IMR-90 (cell line): ENCODE measurements at regions not wholly inside any gene's neighbourhood (a gene's known extent, or its start where the extent isn't known, plus 50 kb on each side); places are given as distances from the start of the nearest gene placed in this dataset.

Source experiments
- ATAC-seq: fragments of 200-7000 bp; cut with Tn5 transposase; 2 replicates; pipeline ENCODE4 v1.9.1; 2020; ENCODE audit warnings: low read depth, mild to moderate bottlenecking, moderate library complexity
- BruUV-seq: library from RNA; stranded (reverse); fragments of 400-500 nt; replicated peaks from 2 replicates; lab custom pipeline; 2021; lab: Mats Ljungman, UMichigan
- CTCF ChIA-PET: fragments of 300-600 bp; formaldehyde crosslinking; extraction: SDS; loops from one replicate; lab custom pipeline; 2021; ENCODE audit warnings: antibody characterized with exemption; lab: Yijun Ruan, JAX
- POLR2A ChIA-PET: fragments of 300-600 bp; sonication (Branson Sonifier 250); formaldehyde crosslinking; loops from one replicate; lab custom pipeline; 2022; ENCODE audit warnings: antibody characterized with exemption; ENCODE audit not compliant: unreplicated experiment; lab: Charles Lee
- DNase-seq: peaks from one replicate; pipeline ENCODE4 v3.0.0; 2013
- H2AFZ ChIP-seq: replicated peaks from 2 replicates; pipeline ENCODE3; 2013; ENCODE audit warnings: low read length, mild to moderate bottlenecking; ENCODE audit not compliant: poor library complexity
- H2AK5ac ChIP-seq: 2 replicates; pipeline ENCODE4 v1.6.1; 2013; ENCODE audit warnings: low read depth, low read length, inconsistent platforms
- H2AK9ac ChIP-seq: replicated peaks from 2 replicates; pipeline ENCODE3; 2013; ENCODE audit warnings: mild to moderate bottlenecking, low read depth, low read length, moderate library complexity; ENCODE audit not compliant: poor library complexity
- H2BK120ac ChIP-seq: 2 replicates; pipeline ENCODE4 v1.6.1; 2013; ENCODE audit warnings: low read depth, low read length, inconsistent platforms
- H2BK15ac ChIP-seq: 3 replicates; pipeline ENCODE4 v1.6.1; 2013; ENCODE audit warnings: low read depth, low read length, inconsistent platforms
- H2BK20ac ChIP-seq: 2 replicates; pipeline ENCODE4 v1.6.1; 2013; ENCODE audit warnings: low read depth, mild to moderate bottlenecking, inconsistent platforms, low read length, moderate library complexity
- H2BK5ac ChIP-seq: 2 replicates; pipeline ENCODE4 v1.6.1; 2013; ENCODE audit warnings: mild to moderate bottlenecking, low read depth, low read length, inconsistent platforms; ENCODE audit not compliant: poor library complexity, severe bottlenecking
- H3K14ac ChIP-seq: replicated peaks from 2 replicates; pipeline ENCODE4 v1.6.1; 2013; ENCODE audit warnings: low read depth, low read length, inconsistent platforms
- H3K18ac ChIP-seq: 2 replicates; pipeline ENCODE4 v1.6.1; 2013; ENCODE audit warnings: low read depth, low read length, control low read depth
- H3K23ac ChIP-seq: 2 replicates; pipeline ENCODE4 v1.6.1; 2013; ENCODE audit warnings: low read depth, low read length, inconsistent platforms
- H3K27ac ChIP-seq: 2 replicates; pipeline ENCODE4 v1.5.1; 2013; ENCODE audit warnings: mild to moderate bottlenecking, control low read depth, low read length; ENCODE audit not compliant: insufficient read depth
- H3K27me3 ChIP-seq: 2 replicates; pipeline ENCODE4 v1.6.1; 2013; ENCODE audit warnings: low read length; ENCODE audit not compliant: control insufficient read depth, insufficient read depth
- H3K36me3 ChIP-seq: 2 replicates; pipeline ENCODE4 v1.6.1; 2013; ENCODE audit warnings: low read length, mixed read lengths; ENCODE audit not compliant: control insufficient read depth, insufficient read depth
- H3K4ac ChIP-seq: 2 replicates; pipeline ENCODE4 v1.6.1; 2013; ENCODE audit warnings: low read depth, low read length, inconsistent platforms
- H3K4me1 ChIP-seq: 2 replicates; pipeline ENCODE4 v1.6.1; 2013; ENCODE audit warnings: low read length, mixed read lengths; ENCODE audit not compliant: control insufficient read depth, insufficient read depth
- H3K4me2 ChIP-seq: 2 replicates; pipeline ENCODE4 v1.6.1; 2013; ENCODE audit warnings: low read depth, mild to moderate bottlenecking, control low read depth, low read length, moderate library complexity
- H3K4me3 ChIP-seq: 2 replicates; pipeline ENCODE4 v1.5.1; 2013; ENCODE audit warnings: low read depth, mild to moderate bottlenecking, control low read depth, low read length, moderate library complexity; ENCODE audit not compliant: insufficient read depth
- H3K56ac ChIP-seq: 2 replicates; pipeline ENCODE4 v1.6.1; 2013; ENCODE audit warnings: low read length, inconsistent platforms; ENCODE audit not compliant: insufficient read depth; ENCODE audit errors: extremely low read depth
- H3K79me1 ChIP-seq, 2 experiments: 2 replicates each; pipeline ENCODE4 v1.6.1; 2013; ENCODE audit warnings: low read length in 2 of 2, inconsistent platforms in 1 of 2, low read depth in 1 of 2
- H3K9ac ChIP-seq: 2 replicates; pipeline ENCODE4 v1.6.1; 2013; ENCODE audit warnings: low read depth, low read length, control low read depth
- H3K9me1 ChIP-seq: 2 replicates; pipeline ENCODE4 v1.6.1; 2013; ENCODE audit warnings: low read length, inconsistent platforms; ENCODE audit not compliant: insufficient read depth
- H3K9me3 ChIP-seq: 2 replicates; pipeline ENCODE4 v1.6.1; 2013; ENCODE audit warnings: low read length; ENCODE audit not compliant: control insufficient read depth, insufficient read depth
- H4K20me1 ChIP-seq: 2 replicates; pipeline ENCODE4 v1.6.1; 2013; ENCODE audit warnings: low read length, inconsistent platforms; ENCODE audit not compliant: insufficient read depth
- H4K5ac ChIP-seq: 2 replicates; pipeline ENCODE4 v1.6.1; 2013; ENCODE audit warnings: mild to moderate bottlenecking, low read depth, low read length, control low read depth
- H4K8ac ChIP-seq, 2 experiments: 2 replicates each; pipeline ENCODE4 v1.6.1; 2013; ENCODE audit warnings: low read depth in 2 of 2, low read length in 2 of 2, control low read depth in 1 of 2, inconsistent platforms in 1 of 2
- H4K91ac ChIP-seq: 2 replicates; pipeline ENCODE4 v1.6.1; 2013; ENCODE audit warnings: low read depth, low read length, inconsistent platforms; ENCODE audit not compliant: insufficient read depth
- BHLHE40 ChIP-seq: fragments of 150-350 bp; IDR thresholded peaks from 2 replicates; pipeline ENCODE4 v1.6.1; 2016; ENCODE audit warnings: mild to moderate bottlenecking, low read depth, low read length
- CEBPB ChIP-seq: IDR thresholded peaks from 2 replicates; pipeline ENCODE4 v1.6.1; 2012; ENCODE audit warnings: low read depth, low read length, improper control_type of control experiment
- CHD1 ChIP-seq: IDR thresholded peaks from 2 replicates; pipeline ENCODE4 v1.6.1; 2012; ENCODE audit warnings: low read depth, low read length, improper control_type of control experiment
- FOS ChIP-seq: fragments of 150-350 bp; IDR thresholded peaks from 2 replicates; pipeline ENCODE4 v1.6.1; 2016; ENCODE audit warnings: low read depth, low read length
- MAFK ChIP-seq: IDR thresholded peaks from 2 replicates; pipeline ENCODE4 v1.6.1; 2012; ENCODE audit warnings: low read depth, low read length, improper control_type of control experiment
- MAZ ChIP-seq: IDR thresholded peaks from 2 replicates; pipeline ENCODE4 v1.6.1; 2012; ENCODE audit warnings: low read depth, mild to moderate bottlenecking, low read length, improper control_type of control experiment, moderate library complexity, borderline replicate concordance
- MXI1 ChIP-seq: IDR thresholded peaks from 2 replicates; pipeline ENCODE4 v1.6.1; 2012; ENCODE audit warnings: low read depth, mild to moderate bottlenecking, low read length, moderate library complexity, borderline replicate concordance
- NFE2L2 ChIP-seq: fragments of 150-350 bp; IDR thresholded peaks from 2 replicates; pipeline ENCODE4 v1.6.1; 2016; ENCODE audit warnings: low read depth, mild to moderate bottlenecking, low read length
- POLR2A ChIP-seq: IDR thresholded peaks from 2 replicates; pipeline ENCODE4 v1.6.1; 2012; ENCODE audit warnings: mild to moderate bottlenecking, low read depth, low read length
- RAD21 ChIP-seq: IDR thresholded peaks from 2 replicates; pipeline ENCODE4 v1.6.1; 2012; ENCODE audit warnings: low read length, improper control_type of control experiment
- RCOR1 ChIP-seq: IDR thresholded peaks from 2 replicates; pipeline ENCODE4 v1.6.1; 2012; ENCODE audit warnings: mild to moderate bottlenecking, low read length, improper control_type of control experiment; ENCODE audit not compliant: insufficient replicate concordance
- RFX5 ChIP-seq: IDR thresholded peaks from 2 replicates; pipeline ENCODE4 v1.8.0; 2012; ENCODE audit warnings: low read depth, mild to moderate bottlenecking, low read length, moderate library complexity
- SMC3 ChIP-seq: fragments of 150-350 bp; IDR thresholded peaks from 2 replicates; pipeline ENCODE4 v1.6.1; 2016; ENCODE audit warnings: low read depth, mild to moderate bottlenecking, antibody characterized with exemption, low read length, moderate library complexity
- WGBS, 2 experiments: methylation state at CpG; one replicate each; pipeline versions ENCODE4 v1.1.5 to v1.1.7; 2013; ENCODE audit warnings: missing lambda C conversion rate in 2 of 2; ENCODE audit not compliant: insufficient read length in 1 of 2; ENCODE audit errors: extremely low coverage in 2 of 2; 5-methylcytosine and 5-hydroxymethylcytosine counted together
- dilution Hi-C: fragments of 300-500 bp; cut with HindIII; formaldehyde crosslinking; loops from one replicate; pipeline ENCODE4 v1.14.3; 2018; ENCODE audit warnings: low sequenced_read_pairs; ENCODE audit not compliant: unreplicated experiment
- in situ Hi-C: fragments of 300-500 bp; cut with MboI; formaldehyde crosslinking; loops from 3 replicates; pipeline ENCODE4 v1.14.3; 2019; ENCODE audit warnings: low sequenced_read_pairs, inconsistent platforms, mixed read lengths
- intact Hi-C: fragments of 100-400 bp; cut with micrococcal nuclease; formaldehyde crosslinking; loops from 2 replicates; pipeline ENCODE4 v1.10.0; 2022
- TF ChIP-seq, protein P1 (sequence below): conservative IDR thresholded peaks from 2 replicates; pipeline ENCODE4 v1.5.1; 2012; ENCODE audit warnings: mild to moderate bottlenecking, low read depth, low read length, improper control_type of control experiment
- TF ChIP-seq, protein P2 (sequence below): fragments of 150-350 bp; IDR thresholded peaks from 2 replicates; pipeline ENCODE4 v1.6.1; 2016; ENCODE audit warnings: low read depth, mild to moderate bottlenecking, low read length, moderate library complexity, borderline replicate concordance
- TF ChIP-seq, protein P3 (sequence below): fragments of 150-350 bp; IDR thresholded peaks from 2 replicates; pipeline ENCODE4 v1.6.1; 2017; ENCODE audit warnings: mild to moderate bottlenecking, antibody characterized with exemption, low read length, low read depth

DNA sequence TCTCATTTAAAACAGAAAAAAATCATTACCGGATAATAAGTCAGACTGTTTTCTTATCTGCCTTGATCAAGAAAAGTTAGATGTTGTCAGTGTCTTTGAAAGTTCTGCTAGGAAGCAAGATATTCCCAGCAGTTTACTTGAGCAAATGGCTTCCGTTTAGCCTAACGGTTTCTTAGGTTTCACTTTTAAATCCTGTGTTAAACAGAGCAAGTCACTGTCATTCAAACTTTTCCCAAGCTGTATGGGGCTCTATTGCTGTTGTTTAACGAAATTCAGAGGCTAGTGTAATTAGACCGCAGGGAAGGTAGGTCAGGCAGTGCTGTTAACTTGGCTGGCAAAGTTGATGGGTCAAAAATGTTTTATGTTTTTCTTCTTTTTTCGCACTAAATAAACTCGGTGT, 80.3 kb upstream of the NEIL3 start:
- no peaks in the 10 kb centered on the region for H3K27me3 ChIP-seq
- ChIA-PET CTCF (interaction anchor here (1.2 kb wide), 1 partner anchor 181 kb away, joined by 4 read pairs; no protein-coding TSS in a partner anchor), POLR2A (no interaction called here)
- WGBS, 2 experiments: no CpG with 5 or more reads among the region's 7 CpGs
- peak; percentile 35 for DNase-seq
- H3K79me1 ChIP-seq: no peaks in the 10 kb centered on the region
- H3K4me1 ChIP-seq: peaks cover 7% of the 10 kb centered on the region
- H4K91ac ChIP-seq: peak overlapping the region; percentile 40; the same call in 1 of the 2 replicates
- peak overlapping the region; percentile 82 for H3K4me2 ChIP-seq
- H3K9me1 ChIP-seq: no peaks in the 10 kb centered on the region; the same call in 1 of the 2 replicates
- H2AK5ac ChIP-seq: no peak overlapping the region; the same call in 1 of the 2 replicates
- H3K27ac ChIP-seq: peak overlapping the region; percentile 70
- H2BK20ac ChIP-seq: peak overlapping the region; percentile 85
- no TSS peak for BruUV-seq
- H3K14ac ChIP-seq: peak overlapping the region; percentile 90
- peak overlapping the region; percentile 81 for H2BK5ac ChIP-seq
- no peaks in the 10 kb centered on the region for H3K36me3 ChIP-seq
- H3K4ac ChIP-seq: peak overlapping the region; percentile 85
- H3K18ac ChIP-seq: peak overlapping the region; percentile 55
- ATAC-seq: peak; percentile 65
- H2AK9ac ChIP-seq: no peak overlapping the region
- H4K20me1 ChIP-seq: no peaks in the 10 kb centered on the region
- H3K4me3 ChIP-seq: peak overlapping the region; percentile 44
- H3K9me3 ChIP-seq: no peaks in the 10 kb centered on the region
- peak overlapping the region in 1 of 2 experiments; percentile 90; a peak in 2 of 4 replicates for H4K8ac ChIP-seq
- peak overlapping the region; percentile 95 for H2BK120ac ChIP-seq
- TF ChIP-seq CHD1 (no peak), FOS (no peak), RAD21 (no peak), RCOR1 (no peak), MAZ (no peak), BHLHE40 (no peak), SMC3 (no peak), MAFK (no peak), RFX5 (no peak), MXI1 (no peak), NFE2L2 (no peak), POLR2A (no peak), CEBPB (no peak)
- TF ChIP-seq, protein P1, sequence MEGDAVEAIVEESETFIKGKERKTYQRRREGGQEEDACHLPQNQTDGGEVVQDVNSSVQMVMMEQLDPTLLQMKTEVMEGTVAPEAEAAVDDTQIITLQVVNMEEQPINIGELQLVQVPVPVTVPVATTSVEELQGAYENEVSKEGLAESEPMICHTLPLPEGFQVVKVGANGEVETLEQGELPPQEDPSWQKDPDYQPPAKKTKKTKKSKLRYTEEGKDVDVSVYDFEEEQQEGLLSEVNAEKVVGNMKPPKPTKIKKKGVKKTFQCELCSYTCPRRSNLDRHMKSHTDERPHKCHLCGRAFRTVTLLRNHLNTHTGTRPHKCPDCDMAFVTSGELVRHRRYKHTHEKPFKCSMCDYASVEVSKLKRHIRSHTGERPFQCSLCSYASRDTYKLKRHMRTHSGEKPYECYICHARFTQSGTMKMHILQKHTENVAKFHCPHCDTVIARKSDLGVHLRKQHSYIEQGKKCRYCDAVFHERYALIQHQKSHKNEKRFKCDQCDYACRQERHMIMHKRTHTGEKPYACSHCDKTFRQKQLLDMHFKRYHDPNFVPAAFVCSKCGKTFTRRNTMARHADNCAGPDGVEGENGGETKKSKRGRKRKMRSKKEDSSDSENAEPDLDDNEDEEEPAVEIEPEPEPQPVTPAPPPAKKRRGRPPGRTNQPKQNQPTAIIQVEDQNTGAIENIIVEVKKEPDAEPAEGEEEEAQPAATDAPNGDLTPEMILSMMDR: no peak
- TF ChIP-seq, protein P2, sequence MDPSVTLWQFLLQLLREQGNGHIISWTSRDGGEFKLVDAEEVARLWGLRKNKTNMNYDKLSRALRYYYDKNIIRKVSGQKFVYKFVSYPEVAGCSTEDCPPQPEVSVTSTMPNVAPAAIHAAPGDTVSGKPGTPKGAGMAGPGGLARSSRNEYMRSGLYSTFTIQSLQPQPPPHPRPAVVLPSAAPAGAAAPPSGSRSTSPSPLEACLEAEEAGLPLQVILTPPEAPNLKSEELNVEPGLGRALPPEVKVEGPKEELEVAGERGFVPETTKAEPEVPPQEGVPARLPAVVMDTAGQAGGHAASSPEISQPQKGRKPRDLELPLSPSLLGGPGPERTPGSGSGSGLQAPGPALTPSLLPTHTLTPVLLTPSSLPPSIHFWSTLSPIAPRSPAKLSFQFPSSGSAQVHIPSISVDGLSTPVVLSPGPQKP: no peak
- TF ChIP-seq, protein P3, sequence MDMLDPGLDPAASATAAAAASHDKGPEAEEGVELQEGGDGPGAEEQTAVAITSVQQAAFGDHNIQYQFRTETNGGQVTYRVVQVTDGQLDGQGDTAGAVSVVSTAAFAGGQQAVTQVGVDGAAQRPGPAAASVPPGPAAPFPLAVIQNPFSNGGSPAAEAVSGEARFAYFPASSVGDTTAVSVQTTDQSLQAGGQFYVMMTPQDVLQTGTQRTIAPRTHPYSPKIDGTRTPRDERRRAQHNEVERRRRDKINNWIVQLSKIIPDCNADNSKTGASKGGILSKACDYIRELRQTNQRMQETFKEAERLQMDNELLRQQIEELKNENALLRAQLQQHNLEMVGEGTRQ: no peak
- H2AFZ ChIP-seq: peak overlapping the region; percentile 84
- intact Hi-C loops: no loop called here
- in situ Hi-C loops: no loop called here
- H3K9ac ChIP-seq: peak overlapping the region; percentile 54
- H3K23ac ChIP-seq: peak overlapping the region; percentile 85
- H4K5ac ChIP-seq: peak overlapping the region; percentile 51; the same call in 1 of the 2 replicates
- peak overlapping the region; percentile 75; the same call in 1 of the 2 replicates for H3K56ac ChIP-seq
- peak overlapping the region; percentile 94; the same call in 1 of the 3 replicates for H2BK15ac ChIP-seq
- dilution Hi-C loops: no loop called here
